ENCODE measurements at regions not wholly inside any gene's neighbourhood (a gene's known extent, or its start where the extent isn't known, plus 50 kb on each side); places are given as distances from the start of the nearest gene placed in this dataset.
"Not testable (repeated sequence)": the region's sequence is repeated elsewhere in the genome, so short reads cannot be mapped to it uniquely, and the experiment has no call there.

DNA sequence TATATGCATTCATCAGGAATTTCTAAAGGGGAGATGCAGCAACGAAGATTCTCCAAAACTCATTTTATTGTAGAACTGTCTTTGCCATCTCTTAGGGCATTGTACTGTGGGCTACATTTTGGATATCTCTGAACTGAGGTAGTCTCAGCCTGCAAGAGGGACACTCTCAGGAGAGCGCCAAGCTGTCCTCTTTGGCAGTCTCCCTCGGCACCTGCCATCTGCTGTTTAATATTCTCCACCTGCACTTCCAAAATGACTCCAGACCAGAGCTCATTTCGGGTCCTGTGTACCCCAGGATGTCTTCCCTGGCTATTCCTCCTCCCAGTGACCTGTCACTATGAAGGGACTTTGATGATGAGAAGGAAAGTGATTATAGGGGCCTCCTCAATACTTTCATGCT lies 356.3 kb upstream of the C1orf174 start:
- DNase-seq = no peak

DNA sequence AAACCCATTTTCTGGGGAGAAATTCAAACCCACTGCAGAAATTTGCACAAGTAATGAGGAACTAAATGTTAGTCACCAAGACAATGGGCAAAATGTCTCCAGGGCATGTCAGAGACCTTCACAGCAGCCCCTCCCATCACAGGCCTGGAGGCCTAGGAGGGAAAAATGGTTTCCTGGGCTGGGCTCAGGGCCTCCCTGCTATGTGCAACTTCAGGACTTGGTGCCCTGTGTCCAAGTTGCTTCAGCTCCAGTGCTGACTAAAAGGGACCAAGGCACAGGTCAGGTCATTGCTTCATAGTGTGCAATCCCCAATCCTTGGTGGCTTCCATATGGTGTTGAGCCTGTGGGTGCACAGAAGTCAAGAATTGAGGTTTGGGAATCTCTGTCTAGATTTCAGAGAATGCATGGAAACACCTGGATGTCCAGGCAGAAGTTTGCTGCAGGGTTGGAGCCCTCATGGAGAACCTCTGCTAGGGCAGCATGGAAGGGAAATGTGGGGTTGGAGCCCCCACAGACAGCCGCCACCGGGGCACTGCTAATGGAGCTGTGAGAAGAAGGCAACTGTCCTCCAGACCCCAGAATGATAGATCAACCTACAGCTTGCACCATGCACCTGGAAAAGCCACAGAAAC lies 358.2 kb upstream of the C1orf174 start:
- DNase-seq = not testable (repeated sequence)

DNA sequence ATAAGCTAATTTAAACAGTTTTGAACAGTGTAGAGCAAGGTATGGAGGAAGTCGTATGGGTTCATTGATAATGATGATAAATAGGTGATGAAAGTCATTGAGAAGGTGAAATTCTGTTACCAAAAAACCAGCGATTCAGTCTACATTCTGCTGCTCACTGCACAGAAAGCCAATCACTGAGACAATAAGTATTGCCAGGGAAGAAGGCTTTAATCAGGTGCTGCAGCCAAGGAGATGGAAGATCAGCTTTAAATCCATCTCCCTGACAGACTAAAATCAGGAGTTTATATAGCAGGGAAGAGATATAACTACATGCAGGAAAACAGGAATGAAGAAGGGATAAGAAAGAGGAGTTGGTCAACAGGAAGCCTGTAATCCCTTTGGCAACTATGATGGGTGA lies 361.3 kb upstream of the C1orf174 start:
- DNase-seq = no peak

DNA sequence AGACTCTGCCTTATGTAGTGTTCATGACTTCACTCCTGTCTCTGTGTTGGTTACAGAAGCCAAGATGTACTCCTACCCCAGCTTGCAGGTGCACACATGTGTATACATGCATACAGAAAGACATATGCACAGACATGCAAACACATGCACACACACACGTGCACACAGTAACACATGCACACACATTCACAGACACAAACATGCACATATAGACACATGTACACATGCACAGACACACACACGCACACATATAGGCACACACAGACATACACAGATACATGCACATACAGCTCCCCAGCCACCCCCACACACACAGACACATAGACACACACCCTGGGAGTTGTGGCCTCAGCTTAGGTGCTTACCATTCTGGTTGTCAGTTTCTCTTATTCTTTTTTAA lies 362.6 kb upstream of the C1orf174 start:
- DNase-seq = no peak

DNA sequence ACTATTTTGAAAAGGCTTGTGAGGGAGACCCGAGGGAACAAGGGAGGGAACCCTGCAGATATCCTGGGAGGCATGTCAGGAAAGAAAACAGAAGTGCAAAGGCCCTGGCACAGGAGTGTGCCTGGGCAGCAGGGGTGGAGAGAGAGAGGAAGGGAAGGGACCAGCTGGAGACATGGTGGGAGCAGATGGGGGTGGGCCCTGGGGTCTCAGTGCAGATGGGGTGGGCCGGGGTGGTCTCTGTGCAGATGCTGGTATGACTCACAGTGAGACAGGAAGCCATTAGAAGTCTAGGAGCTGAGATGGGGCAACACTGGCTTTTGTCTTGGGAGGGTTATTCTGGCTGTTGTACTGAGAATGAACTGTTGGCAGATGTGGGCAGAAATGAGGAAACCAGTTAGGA lies 363.6 kb upstream of the C1orf174 start:
- no peak for DNase-seq

DNA sequence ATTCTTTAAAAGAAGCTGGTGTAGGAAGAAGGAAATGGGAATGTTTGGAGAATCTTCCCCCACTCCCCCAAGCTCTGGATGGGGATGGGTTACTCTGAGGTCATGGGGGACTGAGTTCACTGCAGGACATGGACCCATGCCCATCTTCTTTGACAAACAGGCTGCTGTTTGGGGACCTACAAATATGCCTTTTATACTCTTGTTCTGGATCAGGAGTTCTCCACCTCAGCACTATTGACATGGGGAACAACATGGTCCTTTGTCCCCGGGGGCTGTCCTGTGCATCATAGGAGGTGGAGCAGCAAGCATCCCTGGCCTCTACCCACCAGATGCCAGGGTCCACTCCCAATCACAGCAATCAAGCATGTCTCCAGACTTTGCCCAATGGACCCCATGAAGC lies 365.8 kb upstream of the C1orf174 start:
- no peak for DNase-seq

DNA sequence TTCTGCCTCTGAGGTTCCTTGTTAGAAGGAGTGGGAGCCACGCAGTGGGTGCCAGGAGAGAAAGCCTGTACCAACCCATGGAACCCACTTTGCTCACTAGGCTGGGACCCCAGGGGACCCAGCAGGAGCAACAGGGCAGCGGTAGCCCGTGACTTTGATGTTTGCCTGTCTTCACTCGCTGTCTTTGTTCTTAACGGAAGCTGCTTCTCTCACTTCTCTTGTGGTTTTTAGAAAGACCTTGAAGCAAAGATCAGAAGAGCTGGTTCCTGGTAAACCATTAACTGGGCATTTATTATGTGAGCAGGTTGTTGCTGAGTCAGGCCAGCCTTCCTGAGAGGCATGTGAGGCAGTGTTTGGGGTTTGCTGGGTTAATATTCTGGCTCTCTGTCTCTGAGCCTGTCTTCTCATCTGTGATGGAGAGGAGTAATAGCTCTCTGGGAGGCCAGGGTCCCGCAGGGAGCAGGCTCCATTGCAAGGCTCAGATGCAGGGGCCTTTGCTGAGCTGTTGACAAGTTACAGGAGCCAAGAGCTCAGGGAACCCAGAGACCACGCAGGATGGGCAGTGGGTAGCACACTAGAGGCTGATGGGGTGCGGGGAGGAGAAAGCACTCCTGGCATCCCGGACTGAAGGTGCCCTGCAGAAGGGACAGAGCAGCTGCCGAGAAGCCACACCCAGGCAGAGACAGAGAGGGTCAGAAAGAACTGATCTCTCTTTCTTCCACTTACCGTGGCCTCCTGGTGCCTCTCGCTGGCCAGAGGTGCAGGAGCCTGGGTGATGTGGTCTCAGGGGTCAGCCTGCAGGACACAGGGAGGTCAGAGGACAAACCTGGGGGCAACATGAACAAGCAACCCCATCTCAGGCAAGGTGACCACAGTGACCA lies 367.5 kb upstream of the C1orf174 start:
- no peak for DNase-seq

DNA sequence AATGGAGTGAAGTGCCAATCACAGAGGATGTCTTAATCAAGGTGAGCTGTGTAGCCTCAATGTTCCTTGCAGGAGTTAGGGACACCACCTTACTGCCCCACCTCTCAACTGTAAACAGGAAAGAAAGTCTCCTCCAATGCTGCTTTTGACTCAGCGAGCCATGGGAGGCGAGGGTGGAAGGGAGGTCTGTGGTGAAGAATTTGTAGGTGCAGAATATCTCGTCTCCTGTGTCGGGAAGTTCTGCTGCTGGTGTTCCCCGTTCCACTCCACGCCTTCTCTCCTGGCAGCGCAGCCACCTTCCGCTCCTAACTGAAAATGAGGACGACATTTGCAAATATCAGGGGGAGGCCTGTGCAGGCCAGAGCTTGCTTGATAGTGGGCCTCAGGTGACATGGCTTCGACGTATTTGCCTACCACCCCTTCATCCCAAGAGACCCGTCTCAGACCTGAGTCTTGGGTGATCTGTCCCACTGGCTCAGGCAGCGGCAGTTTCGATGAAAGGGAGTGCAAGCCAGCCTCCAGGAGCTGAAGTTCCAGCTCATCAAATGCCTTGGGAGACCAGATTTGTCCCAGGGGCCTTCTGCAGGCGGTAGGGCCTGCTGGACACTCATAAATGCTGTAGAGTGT lies 368.3 kb upstream of the C1orf174 start:
- DNase-seq = no peak

DNA sequence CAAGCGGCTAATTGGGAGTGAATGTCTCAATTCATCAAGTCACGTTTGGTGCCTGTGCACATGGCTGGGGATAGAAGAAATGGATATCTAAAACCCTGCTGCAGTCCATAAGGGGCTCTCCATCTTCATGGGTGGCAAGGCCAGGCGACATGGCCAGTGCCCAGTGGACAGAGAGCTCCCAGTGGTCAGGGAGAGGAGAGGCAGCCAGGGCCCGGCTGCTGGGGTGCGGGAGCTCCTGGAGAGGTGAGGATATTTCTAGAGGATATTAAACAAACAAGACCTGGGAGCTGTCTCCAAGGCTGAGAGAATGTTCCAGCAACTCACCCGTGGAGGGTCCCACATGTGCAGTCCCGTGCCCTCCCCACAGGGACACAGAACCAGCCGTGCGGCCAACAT lies 368.8 kb upstream of the C1orf174 start:
- DNase-seq = no peak

DNA sequence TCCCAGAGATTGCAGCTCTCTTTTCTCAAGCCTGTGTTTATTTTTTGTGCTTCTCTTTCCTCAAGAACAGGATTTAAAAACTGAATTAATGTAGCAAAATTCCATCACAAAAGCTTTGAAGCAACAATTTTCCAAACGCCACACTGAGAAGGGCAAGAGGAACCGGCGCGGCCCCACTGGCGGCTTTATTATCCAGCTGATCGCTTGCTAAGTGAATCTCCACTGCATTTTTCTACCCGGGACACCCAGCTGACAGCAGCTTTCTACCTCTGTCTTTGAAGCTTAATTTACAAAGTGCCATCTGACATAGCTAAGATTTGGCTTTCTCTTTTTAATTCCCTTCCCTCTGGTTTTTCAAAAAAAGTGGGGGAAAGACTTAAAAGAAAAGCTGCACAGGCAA lies 369.3 kb upstream of the C1orf174 start:
- DNase-seq = no peak

DNA sequence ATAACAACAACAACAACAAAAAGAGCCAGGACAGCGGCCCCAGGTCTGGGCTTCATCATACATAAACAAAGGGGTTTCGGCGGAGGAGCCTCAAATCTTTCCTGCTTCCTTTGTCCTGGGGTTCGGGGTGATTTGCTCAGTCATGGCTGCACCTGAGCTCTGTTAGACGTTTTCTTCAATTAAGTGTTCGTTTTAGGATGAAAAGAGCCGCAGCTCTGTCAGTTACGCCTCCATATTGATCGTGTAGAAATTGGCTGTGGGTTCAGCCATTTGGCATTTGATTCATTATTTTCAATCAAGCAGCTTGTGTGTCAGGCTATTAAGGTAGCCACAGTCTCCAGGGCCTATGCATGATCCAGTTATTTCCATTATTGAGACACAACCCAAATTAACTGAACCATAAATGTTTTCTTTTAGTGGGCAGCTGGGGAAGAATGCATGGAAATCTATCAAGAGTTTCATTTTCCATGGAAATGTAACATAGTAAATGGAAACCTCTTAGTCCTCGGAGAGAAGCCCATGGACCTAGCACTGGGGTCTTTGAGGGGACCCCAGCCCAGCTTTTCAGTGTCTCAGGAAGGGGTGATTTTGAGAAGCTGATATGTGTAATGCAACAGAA lies 370.0 kb upstream of the C1orf174 start:
- no peak for DNase-seq

DNA sequence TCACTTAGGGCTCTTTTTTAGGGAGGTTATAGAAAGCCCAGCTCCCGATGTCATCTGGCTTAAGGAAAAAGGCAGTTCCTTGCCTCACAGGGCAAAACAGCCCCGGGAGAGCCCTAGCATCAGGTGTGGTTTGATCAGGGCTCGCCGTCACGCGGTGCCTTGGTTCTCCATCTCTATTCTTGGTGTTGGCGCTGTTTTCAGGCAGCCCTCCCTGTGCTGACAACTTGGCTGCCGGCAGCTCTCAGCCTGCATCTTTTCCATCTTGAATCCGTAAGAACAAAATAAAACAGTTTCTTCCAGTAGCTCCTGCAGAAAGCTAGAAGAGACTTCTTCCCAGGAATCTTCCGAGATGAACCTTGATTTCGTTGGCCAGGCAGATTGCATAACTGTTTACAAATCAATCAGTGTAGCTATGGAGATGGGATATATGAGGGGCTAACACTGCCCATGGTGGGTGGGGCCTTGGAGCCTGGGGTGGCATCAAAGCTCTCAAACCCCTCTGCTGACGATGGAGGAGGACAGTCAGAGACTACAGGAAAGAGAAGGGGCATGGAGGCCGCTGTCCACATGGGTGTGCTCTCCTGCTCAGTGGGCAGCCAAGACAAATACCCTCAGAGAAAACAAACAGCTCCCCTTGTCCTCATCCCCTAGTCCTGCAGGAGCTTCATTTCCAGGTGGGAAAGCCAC lies 370.7 kb upstream of the C1orf174 start:
- no peak for DNase-seq

DNA sequence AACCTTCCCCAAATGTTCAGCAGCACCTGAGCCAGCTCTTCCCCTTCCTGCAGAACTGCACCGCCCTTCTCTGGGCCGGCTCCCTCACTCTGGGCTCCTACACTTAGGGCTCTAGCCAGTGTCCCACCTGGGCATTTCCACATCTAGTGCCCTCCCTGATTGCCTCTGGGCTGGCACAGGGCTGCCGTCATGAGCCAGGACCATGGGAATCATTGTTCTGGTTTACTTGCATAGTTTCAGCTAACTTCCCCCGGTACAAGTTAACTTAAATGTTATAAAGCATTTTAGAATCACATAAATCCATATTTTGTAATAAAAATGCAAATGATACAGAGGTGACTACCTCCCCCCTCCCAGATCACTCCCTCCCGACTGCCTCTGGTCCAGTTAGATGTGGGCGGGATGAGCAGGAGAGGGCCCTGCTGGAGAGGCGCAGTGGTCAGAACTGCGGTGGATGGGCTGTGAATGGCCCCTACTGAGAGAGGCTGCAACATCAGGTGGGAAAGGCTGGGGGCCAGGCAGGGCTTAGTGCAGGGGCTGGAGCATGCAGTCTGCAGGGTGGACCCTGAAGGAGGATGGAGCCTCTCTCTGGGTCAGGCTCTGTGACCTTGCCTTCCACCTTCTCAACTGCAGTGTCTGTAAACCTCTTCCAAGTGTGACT lies 371.4 kb upstream of the C1orf174 start:
- no peak for DNase-seq

DNA sequence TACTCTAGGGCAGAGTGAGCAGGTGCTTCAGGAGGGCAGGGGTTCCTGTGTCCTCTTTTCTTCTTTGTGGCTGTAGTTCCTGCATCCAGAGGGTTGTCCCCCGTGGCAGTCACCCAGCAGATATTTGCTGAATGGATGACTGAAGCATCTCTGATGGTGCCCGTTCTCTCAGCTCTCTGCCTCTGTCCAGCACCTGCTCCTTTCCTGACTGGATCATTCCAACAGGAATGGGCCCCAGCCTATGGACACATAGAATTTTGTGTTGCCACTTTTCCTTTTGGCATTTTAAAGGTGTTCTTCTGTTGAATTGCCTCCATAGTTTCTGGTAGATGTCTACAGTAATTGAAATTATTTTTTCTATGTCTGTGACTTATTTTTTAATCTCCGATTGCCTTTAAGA lies 372.5 kb upstream of the C1orf174 start:
- no peak for DNase-seq

DNA sequence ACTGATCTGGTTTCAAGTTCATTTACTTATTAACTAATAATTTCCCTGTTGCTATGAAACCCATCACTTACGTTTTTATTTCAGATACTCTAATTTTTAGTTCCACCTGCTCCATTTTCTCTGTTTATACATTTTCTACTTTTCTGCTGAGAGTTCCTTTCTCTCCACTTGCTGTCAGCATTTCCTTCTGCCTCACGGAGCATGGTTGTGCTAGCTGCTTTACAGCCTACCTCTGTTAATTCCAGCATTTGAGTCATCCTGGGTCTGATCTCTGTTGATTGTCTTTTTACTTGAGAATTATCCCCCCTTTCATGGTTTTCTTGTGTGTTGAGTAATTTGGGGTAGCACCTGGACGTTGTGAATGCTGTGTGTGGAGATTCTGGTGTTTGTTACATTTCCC lies 373.2 kb upstream of the C1orf174 start:
- DNase-seq = no peak

DNA sequence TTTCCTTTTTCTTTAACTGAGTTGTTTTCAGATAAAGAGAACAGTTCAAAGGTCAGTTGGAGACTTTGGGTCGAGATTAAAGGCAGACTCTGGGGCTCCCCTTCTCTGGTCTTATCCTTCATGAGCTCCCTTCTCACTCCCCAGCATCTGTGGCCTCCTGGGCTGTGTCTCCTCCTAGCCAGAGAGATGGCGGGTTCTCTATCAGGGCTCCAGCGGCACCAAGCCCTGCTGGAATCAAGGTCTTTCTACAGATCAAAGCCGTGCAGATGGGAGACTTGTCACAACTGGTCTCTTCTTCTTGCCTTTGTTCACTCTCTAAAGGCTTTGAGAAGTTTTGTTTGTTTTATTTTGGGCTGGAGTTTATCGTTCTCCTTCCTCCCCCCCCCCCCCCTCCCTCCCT lies 373.7 kb upstream of the C1orf174 start:
- DNase-seq = no peak

DNA sequence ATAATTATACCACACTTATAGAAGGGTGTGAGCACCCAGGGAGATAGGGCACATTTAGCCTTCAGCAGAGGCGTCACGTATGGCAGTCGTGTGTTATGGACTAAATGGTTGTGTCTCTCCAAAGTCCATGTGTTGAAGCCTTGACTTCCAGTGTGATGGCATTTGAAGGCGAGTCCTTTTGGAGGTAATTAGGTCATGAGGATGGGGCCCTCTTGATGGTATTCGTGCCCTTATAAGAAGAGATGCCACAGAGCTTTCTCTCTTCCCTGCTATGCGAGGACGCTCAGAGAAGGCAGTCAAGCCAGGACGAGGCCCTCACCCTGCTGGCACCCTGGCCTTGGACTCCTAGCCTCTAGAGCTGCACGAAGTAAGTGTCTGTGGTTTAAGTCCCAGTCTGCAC lies 375.0 kb upstream of the C1orf174 start:
- no peak for DNase-seq

DNA sequence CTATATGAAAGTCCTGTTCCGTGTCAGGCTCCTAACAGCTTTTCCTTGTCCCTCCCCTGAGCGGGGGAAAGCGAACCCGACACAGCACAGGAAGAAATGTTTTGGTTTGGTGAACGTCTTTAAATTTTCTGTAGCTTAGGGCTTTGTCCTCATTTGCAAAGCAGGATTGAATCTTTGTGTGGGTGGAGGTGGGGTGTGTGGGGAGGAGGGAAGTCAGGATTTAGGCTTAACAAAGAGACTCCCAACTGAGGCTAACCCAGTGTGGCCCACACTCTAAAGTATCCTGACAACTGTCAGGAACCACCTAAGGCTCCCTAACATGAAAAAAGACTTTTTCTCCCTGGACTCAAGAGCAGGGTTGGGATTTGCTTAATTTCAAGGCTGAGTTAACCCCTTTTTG lies 376.2 kb upstream of the C1orf174 start:
- no peak for DNase-seq

DNA sequence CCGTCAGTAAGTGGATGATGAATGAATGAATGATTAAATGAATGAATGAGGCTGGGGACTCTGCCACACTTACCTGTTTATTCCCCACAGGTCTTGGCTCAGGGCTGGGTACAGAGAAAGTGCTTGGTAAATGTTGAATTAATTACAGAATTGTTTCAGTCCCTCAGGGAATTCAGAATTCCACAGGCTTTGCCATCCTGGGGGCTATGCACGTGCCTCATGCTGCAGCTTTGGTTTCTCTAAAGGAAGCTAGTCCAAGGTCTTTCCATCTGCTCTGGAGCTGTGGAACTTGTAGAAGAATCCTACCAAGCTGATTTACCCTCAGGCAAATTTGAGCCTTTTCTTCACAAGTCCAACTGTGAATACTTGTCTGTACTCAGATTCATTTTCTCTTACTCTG lies 376.8 kb upstream of the AJAP1 start:
- no peak for DNase-seq

DNA sequence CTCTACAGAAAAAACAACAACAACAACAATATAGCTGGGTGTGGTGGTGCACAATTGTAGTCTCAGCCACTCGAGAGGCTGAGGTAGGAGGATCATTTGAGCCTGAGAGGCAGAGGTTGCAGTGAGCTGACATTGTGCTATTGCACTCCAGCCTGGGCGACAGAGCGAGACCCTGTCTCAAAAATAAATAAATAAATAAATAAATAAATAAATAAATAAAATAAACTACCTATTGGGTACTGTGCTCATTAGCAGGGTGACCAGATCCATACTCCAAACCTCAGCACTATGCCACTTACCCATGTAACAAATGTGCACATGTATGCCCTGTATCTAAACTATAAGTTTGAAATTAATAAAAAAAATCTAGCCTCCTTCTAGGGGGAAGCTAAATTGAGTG lies 369.4 kb upstream of the AJAP1 start:
- DNase-seq = no peak

DNA sequence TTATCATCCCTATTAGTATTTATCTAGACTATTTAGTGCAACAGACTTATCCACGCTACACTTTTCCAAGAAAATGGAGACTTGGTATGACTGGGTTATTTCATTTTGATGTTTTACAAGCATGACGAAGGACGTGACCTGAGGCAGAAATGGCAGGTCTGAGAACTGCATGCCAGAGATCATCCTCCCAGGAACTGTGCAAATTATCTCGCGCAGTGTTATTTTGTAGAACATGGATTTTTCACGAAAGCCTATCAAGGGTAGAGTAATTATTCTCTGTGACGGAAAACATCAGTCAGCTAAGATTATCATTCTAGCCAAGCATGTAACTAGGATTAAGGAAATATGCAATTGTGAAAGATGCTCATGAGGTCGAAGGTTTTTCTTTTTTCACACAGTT lies 361.5 kb upstream of the AJAP1 start:
- no peak for DNase-seq

DNA sequence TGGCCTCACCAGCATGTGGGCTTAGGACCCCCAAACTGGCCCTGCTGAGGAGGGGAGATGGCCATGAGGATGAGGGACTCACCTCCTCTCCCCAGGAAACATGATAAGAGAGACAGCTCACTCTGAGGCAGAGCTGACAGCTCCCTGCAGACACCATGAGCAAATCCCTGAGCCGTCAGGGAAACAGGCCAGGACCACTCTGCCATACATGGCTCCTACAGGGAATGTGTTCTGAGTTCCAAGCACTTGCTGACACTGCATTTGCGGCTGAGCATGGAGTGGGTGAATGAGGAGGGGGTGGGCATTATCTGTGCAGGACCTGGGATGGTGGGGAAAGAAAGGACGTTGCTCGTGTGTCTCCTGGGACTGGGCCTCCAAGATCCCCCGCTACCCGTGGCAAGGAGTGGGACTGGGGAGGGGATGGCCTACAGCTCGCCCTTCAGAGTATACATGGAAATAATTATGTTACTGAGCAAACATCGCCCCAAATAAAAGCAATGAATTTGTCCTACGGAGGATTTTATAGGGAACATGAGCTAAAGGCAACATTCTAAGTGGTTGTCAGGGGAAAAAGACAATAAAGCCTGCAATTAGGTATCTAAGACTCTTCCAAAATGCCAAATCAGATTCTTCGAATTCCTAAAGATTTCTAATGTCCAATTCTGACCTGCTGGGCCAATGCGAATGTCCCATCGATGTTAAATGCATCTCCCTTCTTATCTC lies 355.9 kb upstream of the AJAP1 start:
- no peak for DNase-seq

Data from activated CD4-positive, alpha-beta T cell treated with anti-CD3 and anti-CD28 coated beads, Interleukin-2, amount 50 U/mL, for 48 hours (primary cell).